SK-N-MC (cell line): ENCODE measurements at regions not wholly inside any gene's neighbourhood (a gene's known extent, or its start where the extent isn't known, plus 50 kb on each side); places are given as distances from the start of the nearest gene placed in this dataset.

Source experiments
- EZH2 ChIP-seq: fragments of 200-600 bp; sonication (generic); IDR thresholded peaks from one replicate; pipeline ENCODE4 v1.6.1; 2017; ENCODE audit warnings: antibody characterized with exemption
- FOXP2 ChIP-seq: optimal IDR thresholded peaks from 2 replicates; pipeline ENCODE3; 2011; ENCODE audit warnings: mild to moderate bottlenecking, moderate library complexity; ENCODE audit not compliant: insufficient read depth; ENCODE audit errors: extremely low read length, control extremely low read depth
- POLR2AphosphoS5 ChIP-seq: IDR thresholded peaks from 2 replicates; pipeline ENCODE4 v1.6.1; 2012; ENCODE audit warnings: mild to moderate bottlenecking, low read depth, low read length, borderline replicate concordance

DNA sequence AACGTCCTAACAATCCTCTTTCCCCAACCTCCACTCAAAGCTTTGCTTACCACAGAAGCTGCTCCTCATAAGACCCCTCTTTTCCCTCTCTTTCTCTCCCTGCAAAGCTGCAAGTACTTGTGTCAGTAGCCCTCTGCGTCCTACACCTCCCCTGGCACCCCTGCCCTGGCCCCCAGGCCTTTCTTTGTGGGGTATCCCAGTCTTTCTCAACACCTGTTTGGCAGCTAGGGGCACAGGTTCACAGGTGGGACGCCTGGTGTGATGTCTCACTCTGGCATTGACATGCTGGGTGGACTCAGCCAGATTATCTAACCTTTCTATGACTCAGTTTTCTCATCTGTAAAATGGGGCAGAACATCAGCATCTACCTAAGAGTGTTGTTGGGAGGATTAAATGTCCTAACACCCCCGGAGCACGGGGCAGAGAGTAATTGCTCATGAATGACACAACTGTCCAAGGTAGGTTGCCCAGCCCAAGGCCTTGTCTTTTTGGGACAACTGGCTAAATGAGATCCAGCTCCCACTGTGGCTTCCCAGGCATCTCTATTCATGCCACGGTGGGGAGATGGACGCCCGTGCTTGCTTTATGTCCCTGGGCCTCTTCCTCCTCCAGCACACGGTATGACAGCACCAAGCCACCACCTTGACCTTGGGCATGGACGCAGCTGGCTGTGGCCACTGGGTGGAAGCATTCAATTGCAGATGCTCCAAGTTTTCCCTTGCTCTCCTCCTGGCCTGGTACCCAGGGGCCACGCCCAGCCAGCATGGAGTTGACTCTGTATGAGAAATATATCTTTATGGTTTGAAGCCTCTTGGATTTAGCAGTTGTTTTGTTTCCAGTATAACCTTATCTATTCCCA lies 190.4 kb downstream of the RGS3 start:
- no peak for TF ChIP-seq EZH2
- TF ChIP-seq POLR2AphosphoS5, result no peak
- no peak for TF ChIP-seq FOXP2
